IPS-NIHi11 (cell line): ENCODE measurements at regions not wholly inside any gene's neighbourhood (a gene's known extent, or its start where the extent isn't known, plus 50 kb on each side); places are given as distances from the start of the nearest gene placed in this dataset.
A peak's percentile ranks its signal among the peaks of the same experiment; 100 is the strongest.

Experiments used
- DNase-seq: peaks from one replicate; pipeline ENCODE4 v3.0.0; 2012; ENCODE audit warnings: mixed read lengths, low spot score

DNA sequence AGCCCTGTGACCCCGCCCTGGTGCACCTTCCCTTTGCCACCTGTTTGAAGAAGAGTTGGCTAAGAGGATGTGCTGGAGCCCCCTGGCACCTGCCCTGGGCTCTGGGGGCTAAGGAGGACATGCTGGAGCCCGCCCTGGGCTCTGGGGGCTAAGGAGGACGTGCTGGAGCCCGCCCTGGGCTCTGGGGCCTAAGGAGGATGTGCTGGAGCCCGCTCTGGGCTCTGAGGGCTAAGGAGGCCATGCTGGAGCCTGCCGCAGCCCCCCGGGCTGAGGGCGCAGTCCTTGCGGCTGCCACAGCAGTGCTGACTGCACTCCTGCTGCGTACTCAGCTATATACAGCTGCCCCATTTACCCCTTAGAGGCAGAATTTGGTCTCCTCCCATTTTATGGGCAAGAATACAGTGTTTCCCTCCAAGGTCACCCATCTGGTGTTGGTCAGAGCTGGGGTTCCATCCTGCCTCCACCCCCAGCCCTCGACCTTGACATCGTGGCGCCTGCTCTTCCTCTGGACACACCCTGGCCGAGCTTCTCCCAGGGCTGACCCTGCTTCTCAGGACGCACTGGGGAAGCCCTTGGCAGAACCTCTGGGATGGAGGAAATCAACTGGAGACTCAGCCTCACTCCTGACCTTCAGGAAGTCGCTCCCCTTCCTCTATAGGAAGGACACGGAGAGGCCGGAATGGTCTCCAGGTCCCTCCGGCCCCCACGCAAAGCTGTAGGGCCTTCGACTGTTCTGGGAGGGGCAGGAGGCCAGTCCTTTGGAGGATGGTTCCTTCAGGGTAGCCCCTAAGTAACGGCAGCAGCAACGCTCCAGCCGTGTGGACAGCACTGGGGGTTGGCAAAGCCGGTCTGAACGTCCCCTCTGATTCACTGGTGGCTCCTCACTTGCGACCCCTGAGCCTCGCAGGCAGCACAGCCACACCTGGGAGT lies 65.0 kb upstream of the HPCAL1 start:
- DNase-seq = no peak

- no peak for DNase-seq
Measured at GRCh38 chr2:10238396-10238795, 64.3 kb upstream of the HPCAL1 start.

- no peak for DNase-seq
Measured at GRCh38 chr2:10238991-10239485, 63.7 kb upstream of the HPCAL1 start.

- DNase-seq = peak; percentile 80
Measured at GRCh38 chr2:10239561-10239967, 63.1 kb upstream of the HPCAL1 start.

- no peak for DNase-seq
Measured at GRCh38 chr2:10240161-10240681, 62.5 kb upstream of the HPCAL1 start.

DNA sequence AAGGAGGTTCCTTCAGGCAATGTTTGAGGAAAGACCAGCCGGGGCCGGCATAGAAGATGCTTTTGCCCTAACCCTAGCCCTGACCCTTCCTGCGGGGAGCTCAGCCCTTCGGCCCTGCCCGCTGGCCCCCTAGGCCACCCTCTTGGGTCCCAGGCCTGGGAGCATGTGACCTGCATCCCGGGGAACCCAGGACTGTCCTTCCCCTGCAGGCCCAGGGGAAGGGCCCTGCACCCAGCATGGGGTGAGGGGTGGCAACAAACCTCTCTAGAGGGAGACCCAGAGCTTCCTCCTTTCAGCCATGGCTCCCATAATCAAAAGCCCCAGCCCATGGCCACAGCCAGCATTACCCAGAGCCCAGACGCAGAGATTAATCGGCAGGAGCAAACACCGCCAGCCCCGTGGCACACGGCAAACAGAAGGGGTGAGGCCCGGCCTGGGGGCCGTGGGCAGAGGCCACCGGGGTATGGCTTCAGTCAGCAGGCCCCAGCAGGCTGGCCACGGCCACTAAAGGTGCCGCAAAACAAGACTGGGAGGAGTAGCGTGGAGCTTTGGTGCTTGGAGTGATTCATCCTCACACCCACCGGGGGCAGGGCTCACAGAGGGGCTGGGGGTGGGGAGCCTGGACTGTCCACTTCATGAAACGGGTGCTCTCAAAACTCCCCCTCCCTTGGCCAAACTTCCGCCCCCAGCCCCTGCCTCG lies 61.6 kb upstream of the HPCAL1 start:
- no peak for DNase-seq

- DNase-seq = no peak
Measured at GRCh38 chr2:10241641-10242430, 60.9 kb upstream of the HPCAL1 start.

GRCh38 chr2:10242451-10242850 lies 60.3 kb upstream of the HPCAL1 start:
- no peak for DNase-seq

- no peak for DNase-seq
Measured at GRCh38 chr2:10242998-10243925, 59.4 kb upstream of the HPCAL1 start.

DNA sequence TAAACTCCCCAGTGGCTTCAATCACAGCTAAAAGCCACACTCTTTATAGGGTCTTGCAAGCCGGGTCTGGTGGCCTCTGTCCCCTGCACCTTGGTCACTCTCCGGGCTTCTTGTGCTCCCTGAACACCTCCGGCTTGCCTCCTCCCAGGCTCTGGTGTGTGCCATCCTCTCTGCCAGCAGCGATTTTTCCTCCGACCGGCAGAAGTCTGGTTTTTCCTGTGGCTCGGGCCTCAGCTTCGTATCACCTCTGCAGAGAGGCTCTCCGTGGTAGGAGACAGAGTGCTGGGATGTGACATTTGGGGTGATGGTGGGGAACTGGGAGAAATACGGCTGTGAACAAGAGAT lies 58.8 kb upstream of the HPCAL1 start:
- no peak for DNase-seq

DNA sequence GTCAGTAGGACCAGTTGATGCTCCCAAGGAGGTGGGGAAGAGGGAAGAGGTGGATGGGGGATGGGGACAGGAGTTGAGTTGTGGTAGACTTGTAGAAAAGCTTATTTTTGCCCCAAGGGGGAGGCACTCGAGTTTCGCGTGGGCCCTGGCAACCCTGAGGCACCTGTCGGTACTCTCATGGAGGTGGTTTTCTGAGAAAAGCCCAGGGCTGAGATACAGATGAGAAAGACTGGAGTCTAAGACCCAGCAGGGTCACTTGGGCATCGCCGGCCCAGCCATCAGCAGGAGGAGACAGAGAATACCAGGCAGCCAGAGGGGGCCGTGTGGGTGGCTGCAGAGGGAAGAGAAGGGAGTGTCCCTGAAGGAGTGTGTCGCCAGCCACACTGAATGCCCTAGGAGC lies 57.7 kb upstream of the HPCAL1 start:
- no peak for DNase-seq

DNA sequence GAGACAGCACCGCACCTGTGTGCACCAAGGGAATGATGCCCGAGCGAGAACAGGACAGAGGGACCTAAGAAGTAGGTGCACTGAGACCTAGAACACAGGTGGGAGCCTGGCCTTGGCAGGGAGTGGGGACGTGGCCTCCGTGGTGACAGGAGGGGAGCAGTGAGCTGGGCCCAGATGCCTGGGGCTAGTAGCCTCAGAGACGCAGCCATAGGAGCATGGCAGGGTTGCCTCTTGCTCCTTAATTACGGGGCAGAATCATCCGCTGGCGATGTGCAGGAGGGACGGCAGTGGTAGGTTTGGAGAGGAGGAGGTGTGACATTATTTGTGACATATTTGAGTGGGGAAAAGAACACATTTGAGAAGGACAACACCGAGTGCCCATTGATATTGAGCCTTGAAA lies 57.0 kb upstream of the HPCAL1 start:
- DNase-seq = no peak

- no peak for DNase-seq
Measured at GRCh38 chr2:10246370-10246769, 56.3 kb upstream of the HPCAL1 start.

DNA sequence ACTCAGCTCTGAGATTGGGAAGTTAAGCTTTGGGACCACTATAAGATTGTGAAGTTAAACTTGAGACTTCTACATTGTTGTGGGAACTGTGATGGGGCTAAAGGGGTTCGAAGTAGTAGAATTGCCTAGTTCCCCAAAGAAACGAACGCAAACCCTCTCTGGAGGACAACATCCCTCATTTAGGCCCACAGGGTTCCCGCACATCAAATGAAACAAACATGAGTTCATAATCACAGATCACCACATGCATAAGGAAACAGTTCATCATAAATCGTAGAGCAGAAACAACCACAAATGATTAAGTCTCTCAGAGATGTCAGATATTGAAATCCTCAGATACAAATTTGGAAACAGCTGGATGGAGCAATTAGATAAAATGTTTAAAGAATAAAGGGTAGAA lies 55.9 kb upstream of the HPCAL1 start:
- no peak for DNase-seq

- no peak for DNase-seq
Measured at GRCh38 chr2:10249798-10250197, 52.9 kb upstream of the HPCAL1 start.

GRCh38 chr2:10252224-10252623 lies 50.5 kb upstream of the HPCAL1 start:
- DNase-seq = no peak

- DNase-seq = no peak
Measured at GRCh38 chr2:10252661-10253060, 50.0 kb upstream of the HPCAL1 start.
